GM12892 (cell line): ENCODE measurements at regions not wholly inside any gene's neighbourhood (a gene's known extent, or its start where the extent isn't known, plus 50 kb on each side); places are given as distances from the start of the nearest gene placed in this dataset.

Experiments used
- DNase-seq: peaks from one replicate; pipeline ENCODE4 v3.0.0; 2011; ENCODE audit not compliant: insufficient read length
- FAIRE-seq: peaks from 2 replicates; lab custom pipeline; 2011; peaks lifted over from hg19 to GRCh38; lab: Jason Lieb, UNC
- POLR2A ChIP-seq: IDR thresholded peaks from 2 replicates; pipeline ENCODE4 v1.6.1; 2011; ENCODE audit warnings: low read depth, low read length, control low read depth
- POLR2AphosphoS5 ChIP-seq: IDR thresholded peaks from 2 replicates; pipeline ENCODE4 v1.6.1; 2011; ENCODE audit warnings: low read depth, low read length, control low read depth
- TAF1 ChIP-seq: IDR thresholded peaks from 2 replicates; pipeline ENCODE4 v1.6.1; 2011; ENCODE audit warnings: low read depth, mild to moderate bottlenecking, control low read depth, low read length, borderline replicate concordance

DNA sequence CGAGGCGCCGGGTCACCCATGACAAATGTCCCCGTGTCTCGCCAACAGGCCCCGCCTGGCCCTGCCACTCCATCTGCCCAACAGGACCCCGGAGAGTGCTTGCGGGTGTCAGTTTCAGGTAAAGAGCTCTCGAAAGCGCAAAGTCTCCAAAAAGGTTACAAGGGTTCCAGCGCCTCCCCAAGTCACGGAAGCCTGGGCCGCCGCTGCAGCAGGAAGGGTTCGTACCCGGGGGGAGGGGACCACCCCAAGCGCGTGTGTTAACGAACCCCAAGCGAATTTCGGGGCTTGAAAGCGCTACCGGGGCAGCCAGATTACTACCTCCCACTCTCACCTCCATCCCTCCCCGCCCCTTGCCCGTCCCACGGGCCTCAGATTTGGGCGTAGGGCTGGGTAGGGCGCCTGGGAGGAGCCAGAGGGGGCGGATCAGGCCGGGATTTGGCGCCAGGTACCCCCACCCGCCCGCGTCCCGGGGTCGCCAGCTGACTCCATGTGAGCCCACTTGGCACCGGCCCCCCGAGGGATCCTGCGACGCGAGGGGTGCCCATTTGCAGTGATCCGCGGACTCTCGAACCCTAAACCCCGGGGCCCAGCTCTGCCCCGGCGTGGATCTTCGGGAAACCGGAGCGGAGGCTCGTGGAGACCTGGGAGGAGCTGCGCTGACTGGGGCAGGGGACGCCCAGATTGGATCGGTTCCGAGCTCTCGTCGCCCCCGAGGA is 85.9 kb downstream of the NR2F2 start:
- no peak for FAIRE-seq
- TF ChIP-seq POLR2A (no peak), TAF1 (no peak), POLR2AphosphoS5 (no peak)

DNA sequence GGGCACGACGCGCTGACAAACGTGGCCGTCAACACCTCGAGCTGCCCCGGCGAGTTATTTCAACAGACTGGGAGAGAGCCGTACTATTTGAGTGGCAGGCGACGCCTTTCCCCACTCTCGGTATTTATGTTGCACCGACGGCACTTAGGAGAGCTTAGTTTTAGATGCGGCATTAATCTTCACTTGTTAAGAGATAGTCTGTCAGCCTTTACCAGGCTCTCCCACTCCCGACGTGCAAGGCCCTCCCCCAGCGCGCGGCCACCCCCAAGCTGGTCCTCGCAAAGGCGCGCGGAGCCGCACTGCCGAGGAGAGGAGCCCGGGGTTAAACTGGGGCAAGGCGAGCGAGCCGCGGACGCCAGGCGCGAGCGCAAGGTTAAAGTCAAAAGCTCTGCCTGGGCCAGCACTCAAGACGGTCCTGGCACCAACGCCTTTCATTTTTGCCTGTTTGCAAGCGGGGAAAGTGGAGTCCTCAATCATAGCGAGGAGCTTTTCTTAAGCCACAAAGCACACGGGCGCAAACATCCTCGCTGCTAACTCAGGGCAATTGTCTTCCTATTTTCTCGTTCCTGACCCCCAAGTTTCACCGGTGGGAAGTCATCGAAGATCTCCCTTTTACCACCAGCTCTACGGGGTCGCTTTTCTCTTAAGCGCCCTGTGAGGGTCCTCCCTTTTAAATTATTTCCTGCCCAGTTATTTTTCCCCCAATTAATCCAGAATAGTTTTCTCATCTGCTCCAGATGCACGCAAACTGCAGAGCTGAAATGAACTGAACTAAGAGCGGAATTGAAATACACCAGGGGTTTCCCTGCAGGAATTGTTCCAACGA is 86.6 kb downstream of the NR2F2 start:
- DNase-seq (no peak), FAIRE-seq (no peak)
- TF ChIP-seq POLR2AphosphoS5 (no peak), TAF1 (no peak)

More for the DNA sequence above, 85.9 kb downstream of the NR2F2 start:
- no peak for DNase-seq

- TF ChIP-seq POLR2A (no peak), POLR2AphosphoS5 (no peak), TAF1 (no peak)
- FAIRE-seq (no peak), DNase-seq (no peak)
Measured at GRCh38 chr15:96417760-96418130, 87.2 kb downstream of the NR2F2 start.

GRCh38 chr15:96418146-96418545 is 87.6 kb downstream of the NR2F2 start:
- DNase-seq (no peak), FAIRE-seq (no peak)
- no peak for TF ChIP-seq POLR2AphosphoS5

- no peak for DNase-seq
- TF ChIP-seq TAF1 (no peak), POLR2A (no peak), POLR2AphosphoS5 (no peak)
- no peak for FAIRE-seq
Measured at GRCh38 chr15:96421178-96421601, 90.7 kb downstream of the NR2F2 start.

GRCh38 chr15:96422125-96422524 is 91.6 kb downstream of the NR2F2 start:
- DNase-seq (no peak), FAIRE-seq (no peak)
- TF ChIP-seq POLR2A (no peak), POLR2AphosphoS5 (no peak), TAF1 (no peak)

DNA sequence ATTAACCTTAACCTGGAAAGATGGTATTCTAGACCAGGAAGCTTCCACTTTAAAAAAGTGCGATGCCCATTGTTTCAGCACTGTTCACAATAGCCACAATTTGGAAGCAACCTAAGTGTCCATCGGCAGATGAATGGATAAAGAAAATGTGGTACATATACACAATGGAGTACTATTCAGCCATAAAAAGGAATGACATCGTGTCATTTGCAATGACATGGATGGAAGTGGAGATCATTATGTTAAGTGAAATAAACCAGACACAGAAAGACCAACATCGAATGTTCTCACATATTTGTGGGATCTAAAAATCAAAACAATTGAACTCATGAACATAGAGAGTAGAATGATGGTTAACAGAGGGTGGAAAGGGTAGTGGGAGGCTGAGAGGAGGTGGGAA is 94.2 kb downstream of the NR2F2 start:
- no peak for FAIRE-seq
- DNase-seq, result no peak
- TF ChIP-seq TAF1 (no peak), POLR2AphosphoS5 (no peak), POLR2A (no peak)

- DNase-seq (no peak), FAIRE-seq (no peak)
- TF ChIP-seq TAF1 (no peak), POLR2A (no peak), POLR2AphosphoS5 (no peak)
Measured at GRCh38 chr15:96428742-96429141, 98.2 kb downstream of the NR2F2 start.

- TF ChIP-seq POLR2A (no peak), TAF1 (no peak), POLR2AphosphoS5 (no peak)
- DNase-seq (no peak), FAIRE-seq (no peak)
Measured at GRCh38 chr15:96431786-96432185, 101.3 kb downstream of the NR2F2 start.

DNA sequence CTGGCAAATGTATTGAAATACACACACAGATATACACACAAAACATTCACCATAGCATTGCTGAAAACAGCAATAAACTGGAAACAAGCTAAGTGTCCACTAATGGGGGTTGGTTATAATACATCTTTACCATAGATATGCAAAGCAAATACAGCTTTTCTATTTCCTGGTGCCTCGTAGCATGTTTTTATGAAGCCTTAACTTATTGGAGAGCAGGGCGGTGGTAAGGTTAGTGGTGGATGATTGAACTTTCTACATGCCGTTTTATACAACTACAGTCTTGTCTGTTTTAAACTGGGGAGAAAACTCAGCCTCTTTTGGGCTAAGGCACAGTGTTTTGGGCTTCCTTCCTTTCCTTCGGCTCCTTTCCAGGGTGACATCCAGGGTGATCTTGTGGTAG is 104.5 kb downstream of the NR2F2 start:
- no peak for TF ChIP-seq TAF1
- no peak for TF ChIP-seq POLR2A
- no peak for TF ChIP-seq POLR2AphosphoS5
- FAIRE-seq (no peak), DNase-seq (no peak)

DNA sequence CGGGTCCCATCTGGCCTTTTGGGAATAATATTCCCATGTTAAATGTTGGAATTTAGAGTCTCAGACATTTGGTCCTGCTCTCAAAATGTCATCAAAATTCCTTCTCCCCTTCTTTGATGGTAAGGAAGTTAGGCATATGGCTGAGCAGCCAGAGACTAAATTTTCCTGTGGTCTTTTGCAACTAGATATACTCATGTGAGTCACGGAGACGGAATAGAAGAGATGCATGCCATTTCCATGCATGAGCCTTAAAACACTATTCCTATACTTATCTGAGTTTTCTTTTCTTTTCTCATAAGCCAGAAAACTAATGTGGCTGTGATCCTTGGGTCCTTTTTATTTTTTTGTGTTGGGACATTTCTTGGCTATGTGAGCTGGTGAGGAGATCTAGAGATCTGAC is 105.3 kb downstream of the NR2F2 start:
- DNase-seq (no peak), FAIRE-seq (no peak)
- TF ChIP-seq TAF1 (no peak), POLR2AphosphoS5 (no peak), POLR2A (no peak)

DNA sequence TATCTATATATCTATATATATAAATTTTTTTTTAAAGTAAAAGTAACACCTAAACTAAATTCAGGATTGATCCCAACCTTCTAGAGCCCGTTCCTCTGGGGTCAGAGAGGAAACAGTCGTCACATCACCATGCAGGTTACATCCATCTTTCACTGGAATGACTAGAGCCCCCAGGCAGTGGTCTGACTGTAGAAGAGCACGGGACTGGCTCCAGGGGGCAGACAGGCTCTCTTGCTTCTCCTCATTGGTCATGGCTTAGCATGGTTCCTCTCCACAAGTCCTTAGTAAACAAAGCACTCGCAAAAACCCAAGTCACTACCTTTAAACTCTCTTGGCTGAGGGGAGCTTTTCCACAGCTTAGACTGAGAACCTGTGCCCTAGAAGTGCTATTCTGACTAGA is 110.5 kb downstream of the NR2F2 start:
- FAIRE-seq (no peak), DNase-seq (no peak)
- no peak for TF ChIP-seq POLR2A
- TF ChIP-seq TAF1, result no peak
- no peak for TF ChIP-seq POLR2AphosphoS5

DNA sequence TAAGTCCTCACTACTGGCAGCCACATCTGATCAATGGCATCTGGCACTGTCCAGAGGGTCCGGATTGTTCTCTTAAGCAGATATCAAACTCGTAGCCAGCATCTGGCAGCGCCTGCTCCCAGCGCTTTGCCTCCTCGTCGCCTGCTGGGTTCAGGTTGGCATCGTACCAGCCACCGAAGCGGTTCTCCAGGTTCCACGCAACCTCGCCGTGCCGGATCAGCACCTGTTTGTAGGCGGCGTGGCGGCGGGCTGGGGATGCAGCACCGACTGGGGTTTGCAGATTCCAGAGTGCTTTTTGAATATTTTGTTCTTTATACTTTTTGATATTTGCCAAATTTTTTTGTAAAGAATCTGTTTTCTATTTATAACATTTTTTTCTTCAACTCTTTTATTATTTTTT is 111.6 kb downstream of the NR2F2 start:
- TF ChIP-seq POLR2A (no peak), POLR2AphosphoS5 (no peak), TAF1 (no peak)
- FAIRE-seq (no peak), DNase-seq (no peak)
